NCI-H1930 (cell line): ENCODE measurements at regions not wholly inside any gene's neighbourhood (a gene's known extent, or its start where the extent isn't known, plus 50 kb on each side); places are given as distances from the start of the nearest gene placed in this dataset.

ENCODE experiments used
- DNase-seq, 2 experiments: peaks; one replicate each; lab custom pipeline; 2025; lab: John Stamatoyannopoulos, UW

- DNase-seq, result no peak
Observed at GRCh38 chr10:78248651-78249464, 215.2 kb downstream of the RPS24 start.

GRCh38 chr10:78249690-78250089 lies 216.0 kb downstream of the RPS24 start:
- DNase-seq, result no peak

GRCh38 chr10:78250313-78251015 lies 216.8 kb downstream of the RPS24 start:
- no peak for DNase-seq

- no peak for DNase-seq
Observed at GRCh38 chr10:78251016-78251385, 217.3 kb downstream of the RPS24 start.

GRCh38 chr10:78252286-78252685 lies 218.6 kb downstream of the RPS24 start:
- DNase-seq, result no peak

- DNase-seq, result no peak
Observed at GRCh38 chr10:78253063-78253853, 219.6 kb downstream of the RPS24 start.

GRCh38 chr10:78254013-78254412 lies 220.3 kb downstream of the RPS24 start:
- no peak for DNase-seq

- DNase-seq, result no peak
Observed at GRCh38 chr10:78255214-78255613, 221.6 kb downstream of the RPS24 start.

- no peak for DNase-seq
Observed at GRCh38 chr10:78255796-78256638, 222.4 kb downstream of the RPS24 start.

- no peak for DNase-seq
Observed at GRCh38 chr10:78258323-78259030, 224.8 kb downstream of the RPS24 start.

- no peak for DNase-seq
Observed at GRCh38 chr10:78259391-78259790, 225.7 kb downstream of the RPS24 start.

GRCh38 chr10:78260141-78260540 lies 226.5 kb downstream of the RPS24 start:
- no peak for DNase-seq

GRCh38 chr10:78260680-78261079 lies 227.0 kb downstream of the RPS24 start:
- no peak for DNase-seq

GRCh38 chr10:78261291-78261690 lies 227.6 kb downstream of the RPS24 start:
- no peak for DNase-seq

- no peak for DNase-seq
Observed at GRCh38 chr10:78262860-78263259, 229.2 kb downstream of the RPS24 start.

- no peak for DNase-seq
Observed at GRCh38 chr10:78263521-78263988, 229.9 kb downstream of the RPS24 start.

GRCh38 chr10:78264361-78264760 lies 230.7 kb downstream of the RPS24 start:
- no peak for DNase-seq

GRCh38 chr10:78266741-78267469 lies 233.2 kb downstream of the RPS24 start:
- DNase-seq, result no peak

GRCh38 chr10:78267598-78267997 lies 233.9 kb downstream of the RPS24 start:
- DNase-seq, result no peak

GRCh38 chr10:78269060-78269459 lies 235.4 kb downstream of the RPS24 start:
- DNase-seq, result no peak
